IPS-NIHi11 (cell line): ENCODE measurements at regions not wholly inside any gene's neighbourhood (a gene's known extent, or its start where the extent isn't known, plus 50 kb on each side); places are given as distances from the start of the nearest gene placed in this dataset.

Experiments used
- DNase-seq: peaks from one replicate; pipeline ENCODE4 v3.0.0; 2012; ENCODE audit warnings: mixed read lengths, low spot score

GRCh38 chr3:44092497-44092896 lies 149.2 kb upstream of the TOPAZ1 start:
- no peak for DNase-seq

GRCh38 chr3:44093531-44093930 lies 148.2 kb upstream of the TOPAZ1 start:
- DNase-seq, result no peak

- DNase-seq, result no peak
Measured at GRCh38 chr3:44098656-44099415, 142.8 kb upstream of the TOPAZ1 start.

- no peak for DNase-seq
Measured at GRCh38 chr3:44099566-44100297, 142.0 kb upstream of the TOPAZ1 start.

GRCh38 chr3:44100298-44100695 lies 141.4 kb upstream of the TOPAZ1 start:
- DNase-seq, result no peak

GRCh38 chr3:44104043-44104442 lies 137.6 kb upstream of the TOPAZ1 start:
- no peak for DNase-seq

- DNase-seq, result peak; percentile 48
Measured at GRCh38 chr3:44104668-44105321, 136.9 kb upstream of the TOPAZ1 start.

- DNase-seq, result no peak
Measured at GRCh38 chr3:44105571-44105970, 136.1 kb upstream of the TOPAZ1 start.

GRCh38 chr3:44106756-44107155 lies 134.9 kb upstream of the TOPAZ1 start:
- DNase-seq, result no peak

- DNase-seq, result no peak
Measured at GRCh38 chr3:44108481-44108880, 133.2 kb upstream of the TOPAZ1 start.

- DNase-seq, result no peak
Measured at GRCh38 chr3:44109771-44110361, 131.8 kb upstream of the TOPAZ1 start.

- DNase-seq, result no peak
Measured at GRCh38 chr3:44110648-44111047, 131.0 kb upstream of the TOPAZ1 start.

GRCh38 chr3:44111482-44111881 lies 130.2 kb upstream of the TOPAZ1 start:
- no peak for DNase-seq

GRCh38 chr3:44114142-44114541 lies 127.5 kb upstream of the TOPAZ1 start:
- peak; percentile 86 for DNase-seq

GRCh38 chr3:44117239-44117638 lies 124.4 kb upstream of the TOPAZ1 start:
- peak; percentile 62 for DNase-seq

- DNase-seq, result no peak
Measured at GRCh38 chr3:44117736-44118135, 124.0 kb upstream of the TOPAZ1 start.

GRCh38 chr3:44120721-44121582 lies 120.7 kb upstream of the TOPAZ1 start:
- DNase-seq, result no peak

- no peak for DNase-seq
Measured at GRCh38 chr3:44125246-44125645, 116.4 kb upstream of the TOPAZ1 start.

- DNase-seq, result no peak
Measured at GRCh38 chr3:44125882-44126281, 115.8 kb upstream of the TOPAZ1 start.

GRCh38 chr3:44128057-44128775 lies 113.5 kb upstream of the TOPAZ1 start:
- peak; percentile 41 for DNase-seq

GRCh38 chr3:44130249-44130648 lies 111.4 kb upstream of the TOPAZ1 start:
- DNase-seq, result no peak
